GM18858 (cell line): ENCODE measurements at regions not wholly inside any gene's neighbourhood (a gene's known extent, or its start where the extent isn't known, plus 50 kb on each side); places are given as distances from the start of the nearest gene placed in this dataset.

Source experiments
- ATAC-seq: cut with Tn5 transposase; IDR thresholded peaks from one replicate; pipeline ENCODE4 v1.9.1; 2021; ENCODE audit not compliant: unreplicated experiment

DNA sequence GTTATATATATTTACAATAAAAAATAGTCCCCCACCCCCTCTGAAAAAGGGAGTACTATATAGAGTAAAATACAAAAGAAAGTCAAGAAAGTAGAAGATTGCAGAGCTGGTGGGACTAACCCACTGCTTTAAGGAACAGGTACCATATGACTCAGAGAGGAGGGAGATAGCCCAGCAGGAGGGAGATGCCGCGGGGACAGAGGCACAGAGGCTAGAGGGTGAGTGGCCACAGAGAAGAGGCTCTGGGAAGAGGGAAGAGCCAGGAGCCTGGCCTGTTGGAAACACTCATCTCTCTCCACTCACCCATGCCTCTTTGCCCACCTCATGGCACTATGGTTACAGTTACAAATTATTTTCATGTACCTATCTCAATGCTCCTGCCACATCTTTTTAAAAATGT, 53.6 kb upstream of the LYVE1 start:
- ATAC-seq = no peak

- ATAC-seq = no peak
Measured at GRCh38 chr11:10619131-10619680, 50.7 kb upstream of the LYVE1 start.

DNA sequence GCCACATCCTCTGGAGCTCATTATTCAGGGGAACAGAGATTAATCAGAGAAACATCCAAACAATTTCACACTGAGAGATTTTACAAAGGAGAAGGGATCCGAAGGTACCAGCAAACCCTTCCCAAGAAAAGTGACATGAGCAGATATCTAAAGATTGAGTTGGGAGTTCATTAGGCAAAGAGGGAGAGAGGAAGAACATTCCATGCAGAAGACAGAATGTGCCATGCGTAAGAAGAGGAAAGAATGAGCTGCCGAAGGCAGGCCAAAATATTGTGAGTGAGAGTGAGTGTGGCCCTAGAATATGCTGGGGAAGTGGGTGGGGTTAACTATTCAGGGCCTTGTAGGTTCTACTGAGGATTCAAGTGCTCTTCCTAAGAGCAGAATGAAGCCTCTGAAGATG, 50.0 kb upstream of the LYVE1 start:
- ATAC-seq = no peak
